ENCODE measurements at regions not wholly inside any gene's neighbourhood (a gene's known extent, or its start where the extent isn't known, plus 50 kb on each side); places are given as distances from the start of the nearest gene placed in this dataset.

DNA sequence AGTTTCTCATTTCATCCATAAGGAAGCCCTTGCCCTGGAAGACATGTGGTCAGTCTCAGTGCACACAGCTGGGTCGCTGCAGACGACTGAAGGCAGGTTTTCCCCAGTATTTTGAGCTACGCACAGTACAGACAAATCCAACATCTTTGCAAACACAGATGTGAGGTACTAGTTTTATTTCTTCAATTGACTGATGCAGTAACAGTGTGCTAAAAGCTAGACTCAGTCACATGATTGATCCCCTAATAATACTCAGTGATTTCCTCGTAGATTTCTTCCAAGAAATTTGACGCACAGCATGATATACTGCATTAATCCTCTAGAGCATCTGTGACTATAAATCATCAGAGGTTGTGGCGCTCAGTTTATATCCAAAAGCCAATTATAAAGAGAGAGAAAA lies 346.1 kb downstream of the DIRAS2 start:
- no peak for DNase-seq

DNA sequence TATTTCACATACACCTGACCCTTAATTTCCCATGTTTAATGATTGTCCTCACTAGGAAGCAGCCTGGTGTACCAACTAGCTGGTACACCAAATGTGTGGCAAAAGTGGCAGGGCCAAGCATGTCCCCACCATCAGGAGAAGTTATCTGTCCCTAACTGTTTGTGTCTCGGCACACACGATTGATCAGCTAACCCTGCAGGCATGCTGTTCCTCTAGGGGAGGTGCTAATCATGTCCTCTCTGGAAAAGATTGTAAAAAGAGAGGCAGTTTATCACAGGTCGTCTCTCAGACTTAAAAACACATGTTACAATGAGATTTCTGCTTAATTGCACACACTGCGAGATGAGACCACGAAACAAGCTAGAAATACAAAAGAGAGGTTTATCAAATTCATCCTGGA lies 342.7 kb downstream of the DIRAS2 start:
- DNase-seq = no peak

GRCh38 chr9:90300611-90301276 lies 341.9 kb downstream of the DIRAS2 start:
- no peak for DNase-seq

- no peak for DNase-seq
These were observed 341.4 kb downstream of the DIRAS2 start for GRCh38 chr9:90301277-90301653.

DNA sequence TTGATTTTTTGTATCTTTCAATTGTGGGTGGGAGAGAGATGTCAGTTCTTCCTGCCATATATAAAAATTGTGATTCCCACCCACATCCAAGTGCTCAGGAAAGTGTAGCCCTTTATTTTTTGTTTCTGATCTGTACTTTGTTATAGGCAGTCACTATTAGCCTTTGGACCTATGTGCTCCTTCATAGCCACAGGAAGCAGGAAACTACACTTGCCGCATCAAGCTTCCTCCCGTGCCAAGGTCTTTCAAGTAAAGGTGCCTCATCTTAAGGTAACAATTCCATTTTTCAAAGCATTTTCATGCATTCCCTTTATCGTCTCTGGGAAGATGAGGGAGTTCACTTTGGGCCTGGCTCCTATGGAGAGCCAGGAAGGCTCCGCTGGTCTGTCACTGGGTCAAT lies 339.0 kb downstream of the DIRAS2 start:
- DNase-seq = no peak

DNA sequence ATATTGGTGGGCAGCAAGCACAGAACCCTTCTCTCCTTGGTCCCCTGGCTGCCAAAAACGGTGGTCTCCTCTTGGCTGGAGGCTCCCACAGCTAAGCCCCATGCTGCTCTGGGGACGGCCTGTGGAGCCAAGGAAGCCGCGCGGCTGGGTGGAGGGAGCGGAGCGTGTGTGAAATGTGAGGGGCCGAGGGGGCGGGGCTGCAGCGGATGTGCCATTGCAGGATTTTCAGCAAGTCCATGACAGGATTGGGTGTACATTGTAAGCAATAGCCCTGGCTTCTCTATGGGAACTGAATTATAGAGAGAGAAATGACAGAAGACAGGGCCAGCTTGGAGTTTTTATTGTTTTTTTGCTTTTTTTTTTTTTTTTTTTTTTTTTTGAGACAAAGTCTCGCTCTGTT lies 336.5 kb downstream of the DIRAS2 start:
- no peak for DNase-seq

GRCh38 chr9:90307167-90307833 lies 335.3 kb downstream of the DIRAS2 start:
- DNase-seq = no peak

GRCh38 chr9:90307891-90308290 lies 334.7 kb downstream of the DIRAS2 start:
- DNase-seq = no peak

DNA sequence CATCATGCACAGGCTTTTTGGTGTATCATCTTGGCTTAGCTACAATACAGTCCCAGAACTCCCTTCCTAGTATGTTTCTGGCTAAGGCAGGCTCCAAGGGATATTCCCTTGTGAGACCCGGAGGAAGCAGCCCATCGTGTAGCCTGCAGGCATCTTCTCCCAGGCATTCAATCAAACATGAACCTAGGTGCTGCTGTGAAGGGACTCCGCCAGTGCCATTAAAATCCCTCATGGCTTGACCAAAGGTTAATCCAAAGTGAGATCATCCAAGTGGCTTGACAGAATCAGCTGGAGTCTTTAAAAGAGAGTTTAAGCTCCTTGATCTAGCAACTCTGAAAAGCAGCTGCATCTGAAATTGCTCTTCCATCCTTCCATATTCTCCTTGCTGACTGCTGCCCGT lies 333.9 kb downstream of the DIRAS2 start:
- no peak for DNase-seq

DNA sequence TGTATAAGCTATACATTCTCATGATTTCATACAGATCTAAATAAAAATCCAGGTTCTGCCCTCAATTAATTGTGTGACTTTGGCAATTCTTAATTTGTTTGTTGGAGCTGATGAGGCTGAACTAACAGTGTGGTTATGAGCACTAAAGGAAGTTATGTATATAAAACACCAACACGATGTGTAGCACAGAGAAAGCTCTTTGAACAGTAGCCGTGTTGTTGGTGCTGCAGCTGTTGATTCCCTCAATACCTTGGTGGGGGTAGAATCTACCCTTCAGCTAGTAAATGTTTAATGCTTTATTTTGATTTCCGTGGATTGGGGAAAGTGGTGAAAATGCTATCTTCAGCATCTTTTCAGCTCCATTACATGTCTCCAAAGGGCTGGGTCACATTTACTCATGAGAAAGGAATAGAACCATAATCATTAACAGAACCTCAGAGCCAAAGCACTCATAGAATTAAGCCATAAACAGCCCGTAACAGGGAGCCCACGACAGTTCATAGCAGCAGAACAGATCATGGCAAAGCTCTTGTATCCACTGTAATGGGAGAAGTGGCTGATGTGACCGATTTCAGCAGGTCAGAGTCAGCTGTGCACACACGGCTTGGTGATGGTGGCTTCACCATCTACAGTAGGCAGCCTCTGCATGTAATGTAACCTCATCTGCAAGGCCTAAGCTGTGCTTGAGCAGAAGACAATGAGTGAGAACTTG lies 332.7 kb downstream of the DIRAS2 start:
- DNase-seq = no peak

DNA sequence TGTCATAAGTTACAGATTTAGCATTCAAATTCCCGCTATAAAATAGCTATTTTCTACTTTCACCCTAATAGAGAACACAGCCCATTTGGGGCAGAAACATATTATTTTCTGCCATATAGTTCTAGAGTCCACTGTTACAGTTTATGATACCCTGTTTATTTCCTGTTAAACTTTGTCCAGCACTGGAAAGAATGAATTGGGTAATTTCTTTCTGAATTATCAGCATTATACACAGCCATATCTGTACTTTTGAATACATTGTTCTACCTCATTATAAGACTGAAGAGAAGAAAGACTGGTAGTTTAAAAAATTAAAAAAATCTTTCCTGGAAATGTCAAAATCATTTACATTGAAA lies 332.1 kb downstream of the DIRAS2 start:
- no peak for DNase-seq

GRCh38 chr9:90311811-90312210 lies 330.8 kb downstream of the DIRAS2 start:
- DNase-seq = no peak

DNA sequence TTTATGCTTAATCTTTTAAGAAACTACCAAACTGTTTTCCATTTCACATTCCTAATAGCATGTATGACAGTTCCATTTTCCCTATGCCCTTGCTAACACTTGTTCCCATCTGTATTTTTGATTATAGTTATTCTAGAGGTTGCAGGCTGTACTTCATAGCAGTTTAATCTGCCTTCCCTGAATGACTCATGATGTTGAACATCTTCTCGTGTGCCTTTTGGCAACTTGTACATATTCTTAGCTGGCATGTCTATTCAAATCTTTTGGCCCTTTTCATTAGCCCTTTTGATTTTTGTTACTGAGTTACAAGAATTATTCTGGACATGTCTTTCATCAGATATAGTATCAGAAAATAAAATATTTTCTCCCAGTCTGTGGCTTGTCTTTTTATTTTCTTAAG lies 320.3 kb downstream of the DIRAS2 start:
- DNase-seq = no peak

DNA sequence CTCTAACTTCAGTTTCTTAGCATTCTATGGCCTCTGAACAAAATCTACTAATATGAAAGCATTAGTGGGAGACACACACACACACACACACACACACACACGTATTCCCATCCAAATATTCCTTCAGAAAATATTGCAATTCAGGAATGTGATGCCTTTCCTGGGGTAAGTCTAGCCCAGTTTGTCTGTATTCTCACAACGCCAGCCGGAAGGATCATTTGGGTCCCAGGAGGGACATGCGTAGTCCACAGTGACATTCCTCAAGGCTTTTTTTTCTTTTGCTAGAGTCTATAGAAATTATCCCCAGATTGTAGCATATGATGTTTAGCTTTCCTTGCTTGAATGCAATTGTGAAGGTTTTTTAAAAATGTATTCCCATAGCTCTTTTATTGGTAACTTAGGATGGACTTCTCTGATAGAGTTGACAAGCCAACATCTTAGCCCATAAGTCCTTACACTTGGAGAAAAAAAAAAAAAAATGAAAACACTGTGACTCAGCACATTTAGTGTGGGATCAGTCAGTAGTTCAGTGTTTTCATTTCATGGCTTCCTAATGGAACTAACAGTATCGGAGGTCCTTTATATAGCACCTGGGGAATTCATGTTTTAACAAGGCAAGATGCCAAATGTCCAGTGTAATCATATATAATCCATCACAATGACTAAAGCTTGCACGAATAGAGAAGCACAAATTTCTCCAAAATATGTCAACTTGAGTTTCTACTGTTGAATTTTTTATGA lies 316.5 kb downstream of the DIRAS2 start:
- no peak for DNase-seq

DNA sequence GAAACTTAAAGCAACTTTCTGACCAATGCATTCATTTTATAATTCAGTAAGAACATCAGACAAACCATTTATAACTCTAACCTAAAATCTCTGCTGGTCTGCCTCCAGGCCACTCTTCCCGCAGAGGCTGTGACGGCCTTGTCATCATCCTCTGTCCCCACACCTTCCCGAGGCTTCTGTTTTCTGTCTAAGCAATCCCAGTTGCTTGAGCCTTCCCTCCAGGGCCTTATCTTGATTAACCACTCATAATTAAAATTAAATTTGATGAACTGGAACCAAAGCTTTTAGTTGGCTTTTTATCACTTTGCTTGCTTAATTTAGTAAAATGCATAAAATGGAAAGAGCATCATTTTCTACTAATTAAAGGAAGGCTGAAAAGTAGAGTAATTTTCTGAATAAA lies 312.4 kb downstream of the DIRAS2 start:
- no peak for DNase-seq

- no peak for DNase-seq
These were observed 310.6 kb downstream of the DIRAS2 start for GRCh38 chr9:90331826-90332575.

- no peak for DNase-seq
These were observed 309.4 kb downstream of the DIRAS2 start for GRCh38 chr9:90333226-90333625.

- DNase-seq = no peak
These were observed 302.2 kb downstream of the DIRAS2 start for GRCh38 chr9:90340421-90340820.

GRCh38 chr9:90342607-90343006 lies 300.0 kb downstream of the DIRAS2 start:
- no peak for DNase-seq

- DNase-seq = no peak
These were observed 299.3 kb downstream of the DIRAS2 start for GRCh38 chr9:90343366-90343765.

DNA sequence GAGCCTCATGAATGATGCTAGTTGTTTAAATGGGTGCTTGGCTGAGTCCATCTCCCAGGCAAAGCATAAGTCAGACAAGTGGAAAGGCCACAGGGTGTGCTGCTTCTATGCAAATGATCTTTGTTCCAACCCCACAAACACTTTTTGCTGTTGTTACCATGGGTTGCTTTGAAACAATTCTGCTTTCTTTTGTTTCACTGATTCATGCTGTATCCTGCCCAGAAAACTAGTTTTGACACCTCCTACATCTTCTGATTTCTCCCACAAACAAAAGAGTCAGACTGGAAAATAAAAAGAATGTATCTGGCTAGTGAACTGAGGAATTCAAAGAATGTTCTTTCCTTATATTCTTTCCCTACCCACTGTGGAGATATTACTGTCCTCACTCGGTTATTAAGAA lies 298.6 kb downstream of the DIRAS2 start:
- DNase-seq = no peak

GRCh38 chr9:90365666-90366065 lies 277.0 kb downstream of the DIRAS2 start:
- no peak for DNase-seq

- no peak for DNase-seq
These were observed 274.4 kb downstream of the DIRAS2 start for GRCh38 chr9:90368241-90368640.

Data from activated CD4-positive, alpha-beta T cell treated with anti-CD3 and anti-CD28 coated beads, Interleukin-2, amount 50 U/mL, for 48 hours (primary cell).